HG03558 (cell line): ENCODE measurements at regions not wholly inside any gene's neighbourhood (a gene's known extent, or its start where the extent isn't known, plus 50 kb on each side); places are given as distances from the start of the nearest gene placed in this dataset.

Source experiments
- ATAC-seq: cut with Tn5 transposase; IDR thresholded peaks from one replicate; pipeline ENCODE4 v1.9.1; 2021; ENCODE audit warnings: moderate number of reproducible peaks; ENCODE audit not compliant: unreplicated experiment; ENCODE audit errors: extremely low read depth

DNA sequence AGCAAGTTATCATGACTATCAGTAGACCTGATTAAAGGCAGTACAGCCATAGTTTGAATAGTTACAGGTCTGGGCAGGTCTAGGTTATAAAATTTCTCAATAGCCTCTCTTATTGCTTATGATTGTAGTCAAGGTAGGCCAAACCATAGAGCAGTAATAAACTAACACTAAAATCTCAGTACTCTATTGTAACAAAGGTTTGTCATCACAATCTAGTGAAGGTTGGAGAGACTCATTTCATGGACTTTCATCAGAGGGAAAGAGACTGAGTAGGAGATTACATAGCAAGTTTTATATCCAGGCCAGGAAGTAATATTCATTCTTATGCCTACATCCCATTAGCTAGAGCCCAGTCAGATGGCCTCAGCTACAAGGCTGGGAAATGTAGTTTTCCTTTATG, 141.0 kb downstream of the ASB9 start:
- ATAC-seq, result no peak

DNA sequence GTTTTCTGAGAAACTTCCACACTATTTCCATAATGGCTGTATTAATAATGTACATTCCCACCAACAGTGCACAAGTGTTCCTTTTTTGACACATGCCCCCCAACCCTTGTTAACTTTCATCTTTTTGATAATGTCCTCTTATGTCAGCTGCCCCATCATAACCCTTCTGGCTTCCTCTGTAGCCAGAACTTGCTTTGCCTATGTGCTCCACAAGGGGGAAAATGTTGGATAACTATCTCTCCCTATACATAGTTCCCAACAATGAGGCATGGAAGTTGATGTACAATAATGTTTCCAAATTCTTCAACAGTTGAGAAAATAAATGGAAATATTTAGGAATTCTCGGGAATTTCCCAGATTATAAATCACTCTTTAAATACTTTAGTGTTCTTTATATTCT, 142.9 kb downstream of the ASB9 start:
- no peak for ATAC-seq

DNA sequence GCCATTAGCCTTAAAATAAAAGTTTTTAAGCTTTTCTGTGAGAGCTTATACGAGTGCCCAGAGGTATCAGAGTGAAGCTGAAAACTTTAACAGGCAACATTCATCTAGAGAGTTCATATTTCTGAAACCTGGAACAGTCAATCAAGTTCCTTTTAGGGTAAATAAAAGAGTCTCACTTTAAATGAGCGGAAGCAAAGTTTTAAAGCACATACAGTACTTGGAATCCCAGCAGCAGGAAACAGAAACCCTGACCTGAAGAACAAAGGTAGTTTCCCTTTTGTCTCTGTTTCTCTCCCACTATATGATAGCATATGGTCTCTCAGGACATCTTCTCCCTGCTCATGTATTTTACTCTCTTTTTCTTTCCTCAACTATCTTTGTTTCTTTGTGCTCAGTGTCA, 153.0 kb downstream of the ASB9 start:
- no peak for ATAC-seq

DNA sequence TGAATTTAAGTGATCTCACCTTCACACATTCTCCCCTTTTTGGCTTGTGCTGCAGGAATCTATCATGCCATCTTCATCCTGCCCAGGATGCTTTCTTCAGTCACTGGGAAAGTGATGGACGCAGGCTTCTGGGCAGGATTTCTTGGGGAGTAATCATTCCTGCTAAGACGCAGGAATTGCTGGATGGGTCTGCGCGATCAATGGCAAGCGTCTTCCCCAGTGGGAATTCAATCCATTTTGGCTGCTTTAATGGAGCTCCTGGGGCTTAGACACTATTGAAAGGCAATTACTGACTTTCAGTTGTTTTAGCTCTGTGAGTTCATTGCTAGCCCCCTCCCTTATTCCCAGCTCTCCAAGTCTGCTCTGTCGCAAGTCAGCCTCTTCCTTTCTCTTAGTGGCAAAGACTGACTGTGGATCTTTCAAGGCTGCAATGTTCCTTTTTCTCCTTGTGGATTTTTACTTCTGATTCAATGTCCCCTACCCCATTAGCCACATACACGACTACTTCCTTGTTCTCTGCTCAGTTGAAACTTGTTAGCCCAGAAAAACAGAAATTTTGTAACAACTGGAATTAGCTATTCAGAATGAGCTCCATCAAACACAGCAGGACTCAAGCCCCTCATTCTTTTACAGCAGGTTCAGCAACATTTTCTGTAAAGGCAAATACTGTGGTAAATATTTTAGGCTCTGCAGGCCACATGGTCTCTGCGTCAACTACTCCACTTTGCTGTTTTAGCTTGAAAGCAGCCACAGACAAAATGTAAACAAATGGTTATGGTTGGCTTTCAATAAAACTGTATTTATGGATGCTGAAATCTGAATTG, 154.9 kb downstream of the ASB9 start:
- no peak for ATAC-seq

DNA sequence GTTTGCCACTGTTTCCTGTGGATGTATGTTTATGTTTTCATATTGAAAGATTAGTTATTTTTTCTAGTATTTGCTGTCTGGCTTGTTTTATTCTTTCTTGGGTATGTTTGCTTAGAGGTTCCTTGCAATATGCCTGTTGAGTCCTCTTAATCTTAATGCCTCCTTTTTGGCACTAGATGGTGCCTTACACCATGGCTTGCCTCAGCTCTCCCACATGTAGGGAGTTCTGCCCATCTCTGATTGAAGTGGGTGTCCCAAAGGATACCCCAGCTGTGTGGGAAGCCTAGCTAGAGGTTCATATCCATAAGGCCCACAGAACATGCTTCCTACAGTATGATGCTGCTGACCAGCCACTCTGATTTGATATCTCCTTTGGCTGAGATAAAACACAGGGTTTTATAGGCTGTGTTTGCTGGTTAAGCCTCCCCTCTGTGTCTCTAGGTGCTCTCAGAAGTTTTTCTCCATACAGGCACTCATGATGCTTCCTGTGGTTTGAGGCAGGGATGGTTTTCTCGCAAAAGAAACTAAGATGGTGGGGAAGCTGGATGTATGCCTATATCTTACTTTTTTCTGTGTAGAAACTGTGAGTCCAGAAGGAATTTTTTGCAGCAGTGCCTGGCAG, 162.4 kb downstream of the ASB9 start:
- ATAC-seq, result no peak

DNA sequence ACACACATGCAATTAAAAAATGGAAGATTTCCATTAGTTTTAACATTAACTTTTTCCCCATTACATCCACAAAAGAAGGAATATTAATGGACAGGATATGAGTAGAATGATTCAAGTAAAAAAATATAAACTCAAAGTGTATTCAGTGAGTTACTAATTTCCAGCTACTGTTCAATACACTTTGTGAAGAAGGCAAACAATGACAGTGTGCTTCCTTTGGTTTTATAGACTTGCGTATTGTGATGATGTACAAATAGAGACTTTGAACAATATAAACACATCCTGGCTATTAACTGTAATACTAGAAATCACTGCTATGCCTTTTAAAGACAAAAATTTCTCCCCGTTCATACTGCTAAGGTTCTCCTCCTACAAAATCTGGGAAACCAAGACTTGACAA, 171.4 kb downstream of the ASB9 start:
- no peak for ATAC-seq

DNA sequence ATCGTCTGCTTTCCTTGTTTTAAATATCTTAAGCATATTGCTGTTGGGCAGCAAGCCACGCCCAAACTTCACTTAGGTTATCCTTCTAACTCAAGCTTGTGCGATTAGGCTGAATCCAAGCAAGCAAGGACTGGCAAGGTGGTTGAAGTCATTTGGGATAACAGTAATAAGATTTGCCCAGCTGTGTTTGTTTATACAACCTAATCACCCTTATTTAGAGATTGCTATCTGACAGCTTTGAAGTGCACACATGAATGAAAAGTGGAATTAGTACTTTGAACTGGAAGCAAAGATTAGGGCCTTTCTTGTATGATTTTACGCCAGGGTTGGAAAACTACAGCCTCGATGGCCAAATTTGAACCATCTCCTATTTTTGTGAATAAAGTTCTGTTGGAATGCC, 182.1 kb downstream of the ASB9 start:
- no peak for ATAC-seq

DNA sequence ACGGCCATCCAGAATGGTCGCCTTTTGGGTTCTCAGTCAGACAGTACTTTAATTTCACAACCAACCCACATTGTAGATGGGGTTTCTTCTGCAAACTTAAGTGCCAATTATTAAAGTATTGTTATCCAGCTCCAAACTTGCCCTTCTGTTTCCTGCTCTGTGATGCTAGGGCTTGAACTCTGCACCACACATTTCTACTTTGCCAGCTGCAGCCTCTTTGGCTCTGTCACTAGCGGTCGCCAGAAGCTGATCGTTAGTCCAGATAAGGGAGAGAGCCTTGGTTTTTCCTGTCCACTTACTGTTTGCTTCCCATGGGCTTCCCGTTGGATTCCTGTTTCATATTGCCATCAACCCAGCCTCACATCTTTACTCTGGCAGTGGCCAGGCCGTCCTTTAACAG, 196.6 kb downstream of the ASB9 start:
- ATAC-seq, result no peak

DNA sequence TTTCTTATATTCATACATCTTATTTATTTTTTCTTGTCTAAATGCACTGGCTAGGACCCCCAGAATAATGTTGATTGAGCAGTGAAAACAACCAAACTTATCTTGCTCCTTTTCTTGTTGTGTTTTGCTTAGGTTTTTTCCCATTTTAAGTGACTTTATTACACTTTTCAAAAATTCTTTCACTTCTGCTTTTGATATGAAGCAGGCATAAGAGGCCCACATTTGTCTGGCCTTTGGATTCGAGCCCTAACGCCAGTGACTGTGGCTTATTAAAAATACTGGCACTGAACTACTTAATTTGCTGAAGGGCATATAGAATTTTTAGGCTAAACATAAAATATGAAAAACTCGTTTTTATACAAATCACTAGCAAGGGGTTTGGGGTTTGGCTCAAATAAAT, 197.0 kb downstream of the ASB9 start:
- ATAC-seq, result no peak

DNA sequence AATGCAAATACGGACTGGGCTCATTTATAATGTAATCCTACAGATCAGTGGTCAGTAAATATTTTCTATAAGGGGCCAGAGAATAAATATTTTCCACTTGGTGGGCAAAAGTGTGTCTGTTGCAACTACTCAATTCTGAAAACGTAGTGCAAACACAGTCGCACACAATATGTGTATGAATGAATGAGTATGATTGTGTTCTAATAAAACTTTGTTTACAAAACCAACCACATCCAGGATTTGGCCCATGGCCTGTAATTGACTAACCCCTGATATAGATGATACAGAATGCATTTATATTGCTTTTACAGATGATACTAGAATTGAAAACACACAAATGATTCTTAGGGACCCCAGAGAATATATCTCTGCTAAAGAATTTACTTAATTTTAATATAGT, 197.6 kb downstream of the ASB9 start:
- ATAC-seq, result no peak

DNA sequence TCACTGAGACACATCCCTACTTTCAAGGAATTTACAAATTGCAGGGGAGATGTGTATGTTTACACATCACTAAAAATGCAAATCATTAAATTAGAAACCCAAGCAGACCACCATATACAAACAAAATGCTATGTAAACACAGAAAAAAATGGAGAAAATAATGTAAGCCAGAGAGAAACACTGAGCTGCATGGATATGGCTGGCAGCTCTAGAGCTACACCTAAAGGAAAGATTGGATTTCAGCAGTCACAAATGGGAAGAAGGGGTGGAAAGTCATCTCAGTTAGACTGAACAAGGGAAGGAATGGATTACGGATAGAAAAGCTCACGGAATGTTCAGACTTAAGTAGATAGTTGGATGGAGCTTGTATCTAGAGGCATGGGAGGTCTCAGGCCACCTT, 186.3 kb downstream of the MOSPD2 start:
- ATAC-seq, result no peak

DNA sequence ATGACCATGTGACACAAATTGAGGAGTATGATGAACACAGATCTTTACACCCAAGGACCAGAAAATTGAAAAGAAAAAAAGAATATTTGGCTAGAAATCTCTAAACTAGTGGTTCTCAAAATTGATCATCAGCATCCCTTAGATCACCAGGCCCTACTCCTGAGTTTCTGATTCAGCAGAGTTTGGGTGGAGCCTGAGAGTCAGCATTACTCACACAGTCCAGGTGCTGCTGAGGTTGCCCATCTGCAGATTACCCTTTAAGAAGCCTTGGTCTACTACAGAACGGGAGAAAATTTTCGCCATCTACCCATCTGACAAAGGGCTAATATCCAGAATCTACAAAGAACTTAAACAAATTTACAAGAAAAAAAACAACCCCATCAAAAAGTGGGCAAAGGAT, 182.8 kb downstream of the MOSPD2 start:
- no peak for ATAC-seq

DNA sequence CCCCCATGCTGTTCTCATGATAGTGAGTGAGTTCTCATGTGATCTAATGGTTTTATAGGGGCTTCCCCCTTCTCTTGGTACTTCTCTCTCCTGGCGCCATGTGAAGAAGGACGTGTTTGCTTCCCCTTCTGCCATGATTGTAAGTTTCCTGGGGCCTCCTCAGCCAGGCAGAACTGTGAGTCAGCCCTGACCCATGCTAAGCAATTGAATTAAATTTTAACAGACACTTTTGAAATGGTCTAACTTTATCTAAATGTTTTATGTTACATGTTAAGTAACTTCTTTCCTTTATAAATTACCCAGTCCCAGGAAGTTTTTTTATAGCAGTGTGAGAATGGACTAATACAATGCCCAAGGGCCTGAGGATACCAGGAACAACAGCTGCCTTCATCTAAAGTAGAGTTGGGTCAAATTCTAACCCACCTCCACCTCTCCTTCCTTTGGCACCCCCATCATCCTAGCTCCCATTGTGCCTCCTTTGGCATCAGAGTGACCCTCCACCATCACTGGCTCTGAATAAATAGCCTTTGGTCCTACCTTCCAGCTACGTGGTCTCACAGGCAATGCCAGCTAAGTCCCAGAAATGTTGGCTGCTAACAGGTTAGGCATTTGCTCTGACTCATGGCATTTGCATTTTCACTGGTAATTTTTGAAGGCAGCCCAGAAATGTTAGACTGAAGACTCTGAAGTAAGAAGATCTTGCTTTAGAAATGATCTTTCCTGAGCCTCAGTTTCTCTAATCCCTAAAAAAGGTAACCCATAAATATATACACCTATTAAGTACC, 182.1 kb downstream of the MOSPD2 start:
- no peak for ATAC-seq

DNA sequence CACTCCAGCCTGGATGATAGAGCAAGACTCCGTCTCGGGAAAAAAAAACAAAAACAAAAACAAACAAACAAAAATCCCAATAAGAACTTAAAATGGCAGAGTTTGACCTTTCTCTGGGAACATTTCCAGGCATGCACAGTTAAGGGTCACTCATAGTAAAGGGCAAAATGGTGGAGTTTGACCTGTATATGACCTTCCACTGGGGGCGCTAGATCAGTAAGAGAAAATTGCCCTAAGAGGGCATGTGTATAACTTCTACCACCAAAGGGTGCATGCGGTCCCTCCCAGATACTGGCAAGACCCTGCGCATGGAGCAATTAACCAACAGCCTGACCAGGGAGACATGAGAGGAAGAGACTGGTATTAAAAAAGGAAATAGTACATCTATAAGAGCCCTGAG, 177.2 kb downstream of the MOSPD2 start:
- ATAC-seq, result no peak

DNA sequence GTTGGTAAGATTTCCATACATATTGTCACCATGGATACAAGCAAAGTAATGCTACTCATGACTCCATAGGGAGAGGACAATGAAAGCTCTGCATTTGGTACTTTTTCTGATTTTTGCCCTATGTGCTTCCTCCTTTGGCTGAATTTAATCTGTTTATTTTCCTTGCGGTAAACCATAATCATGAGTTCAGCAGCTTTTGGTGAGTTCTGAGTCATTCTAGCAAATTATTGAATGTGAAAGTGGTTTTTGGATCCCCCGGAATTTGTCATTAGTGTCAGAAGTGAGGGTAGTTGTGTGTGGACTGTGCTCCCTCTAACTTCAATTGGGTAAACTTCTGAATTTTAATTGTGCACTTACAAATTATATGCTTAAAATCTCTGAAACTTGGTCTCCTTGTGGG, 170.3 kb downstream of the MOSPD2 start:
- ATAC-seq, result no peak

DNA sequence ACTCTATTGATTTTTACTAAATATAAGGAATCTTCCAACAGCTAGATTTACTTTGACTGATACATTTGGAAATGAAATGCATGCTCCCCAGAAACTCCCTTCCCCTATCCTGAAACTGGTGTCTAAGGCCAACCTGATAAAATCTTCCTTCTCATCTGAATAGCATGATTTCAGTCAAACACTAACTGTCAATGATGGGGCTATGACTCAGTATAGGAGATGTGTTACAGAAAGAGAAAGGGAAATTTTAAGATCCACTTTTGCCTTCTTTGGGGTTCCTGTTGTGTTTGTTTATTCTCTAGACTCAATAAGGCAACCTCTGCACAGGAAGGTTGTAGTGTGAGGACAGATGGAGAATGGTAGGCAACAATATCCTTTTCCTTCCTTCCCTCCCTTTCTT, 160.7 kb downstream of the MOSPD2 start:
- no peak for ATAC-seq

DNA sequence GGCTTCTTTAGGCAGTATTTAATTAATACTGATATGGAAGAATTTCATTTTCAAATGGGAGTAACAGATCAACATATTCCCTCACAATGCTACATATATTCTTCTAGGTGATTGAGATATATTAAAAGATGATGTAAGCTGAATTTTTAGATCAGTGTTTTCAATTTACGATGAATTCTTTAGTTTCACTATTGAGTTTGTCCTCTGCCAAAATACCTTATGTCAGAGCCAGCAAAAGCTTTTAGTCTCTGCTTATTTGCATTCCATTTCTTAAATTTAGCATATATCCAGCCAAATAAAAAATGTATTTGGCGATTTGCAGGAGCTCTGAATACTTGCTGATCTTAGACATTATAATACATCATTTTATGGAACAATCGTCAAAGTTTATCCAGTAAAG, 144.3 kb downstream of the MOSPD2 start:
- no peak for ATAC-seq

DNA sequence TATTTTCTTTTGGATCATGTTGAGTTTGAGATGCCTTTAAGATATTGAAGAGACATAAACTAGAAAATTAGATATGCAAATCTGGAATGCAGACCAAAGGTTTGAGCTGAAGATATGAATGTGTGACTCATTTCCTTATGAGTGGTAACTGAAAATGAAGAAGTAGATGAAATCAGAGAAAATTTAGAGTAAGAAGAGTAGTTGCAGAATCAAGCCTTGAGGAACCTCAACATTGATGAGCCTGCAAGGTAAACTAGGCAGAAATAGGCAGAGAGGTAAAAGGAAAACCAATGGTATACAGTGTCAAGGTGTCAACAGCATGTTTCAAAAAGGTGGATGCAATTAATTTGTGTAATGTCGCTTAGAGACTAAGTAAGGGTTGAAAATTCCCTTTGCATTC, 142.8 kb downstream of the MOSPD2 start:
- ATAC-seq, result no peak

DNA sequence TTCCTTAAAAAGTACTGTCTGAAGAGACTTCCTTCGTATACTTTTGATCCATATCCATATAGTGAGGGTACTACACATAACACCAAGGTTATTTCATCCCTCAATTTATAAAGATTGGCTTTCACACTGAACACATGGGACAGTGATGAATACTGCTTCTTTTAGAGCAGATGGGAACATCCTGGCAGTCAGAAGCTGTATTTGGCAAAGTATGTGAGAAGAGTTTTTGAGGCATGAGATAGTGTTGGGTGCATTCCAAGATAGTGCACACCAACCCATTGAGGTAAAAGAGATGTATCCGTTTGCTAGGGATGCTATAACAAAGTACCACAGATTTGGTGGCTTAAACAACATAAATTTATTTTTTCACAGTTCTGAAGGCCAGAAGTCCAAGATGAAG, 141.1 kb downstream of the MOSPD2 start:
- no peak for ATAC-seq

DNA sequence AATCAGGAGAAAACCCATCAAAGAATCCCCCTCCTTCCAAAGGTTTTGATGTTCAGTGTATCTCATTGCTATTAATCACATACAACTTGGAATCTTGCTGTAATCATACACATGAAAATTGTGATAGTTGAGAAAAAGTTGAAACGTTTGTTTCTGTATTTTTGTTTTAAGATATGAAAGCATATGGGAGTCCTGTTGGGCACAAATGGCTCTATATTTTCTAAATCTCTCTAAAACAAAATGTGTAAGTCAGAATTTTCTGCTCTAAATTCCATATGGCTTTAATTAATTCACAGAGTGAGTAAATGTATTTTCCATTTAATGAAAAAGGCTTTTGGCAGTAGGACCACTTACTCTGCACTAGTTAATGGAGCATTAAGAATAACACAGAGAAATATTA, 140.2 kb downstream of the MOSPD2 start:
- no peak for ATAC-seq

DNA sequence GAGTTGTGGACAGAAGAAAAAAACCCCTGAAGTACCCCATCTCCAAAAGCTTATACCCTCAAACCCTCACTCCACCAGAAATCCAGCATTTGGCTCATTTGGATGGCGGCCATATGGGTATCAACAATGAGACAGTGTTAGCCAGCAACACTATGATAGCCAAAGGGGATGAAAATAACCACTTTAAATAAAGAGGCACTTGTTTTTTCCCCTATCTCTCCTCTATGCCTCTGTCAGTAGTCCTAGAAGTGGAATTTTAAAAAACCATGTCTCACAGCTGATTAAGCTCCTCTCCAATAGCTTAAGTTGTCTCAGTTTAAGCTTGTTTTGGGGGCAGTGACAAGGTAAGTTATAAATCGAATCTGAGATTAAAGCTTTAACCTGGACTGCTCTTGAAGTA, 124.0 kb downstream of the MOSPD2 start:
- ATAC-seq, result no peak
